GM12891 (cell line): ENCODE measurements at regions not wholly inside any gene's neighbourhood (a gene's known extent, or its start where the extent isn't known, plus 50 kb on each side); places are given as distances from the start of the nearest gene placed in this dataset.

Source experiments
- POLR2A ChIP-seq: IDR thresholded peaks from 2 replicates; pipeline ENCODE4 v1.6.1; 2011; ENCODE audit warnings: low read depth, low read length, control low read depth
- POLR2AphosphoS5 ChIP-seq: IDR thresholded peaks from 2 replicates; pipeline ENCODE4 v1.6.1; 2011; ENCODE audit warnings: low read depth, low read length, control low read depth
- POU2F2 ChIP-seq: IDR thresholded peaks from 2 replicates; pipeline ENCODE4 v1.6.1; 2011; ENCODE audit warnings: low read depth, mild to moderate bottlenecking, control low read depth, low read length, moderate library complexity
- SPI1 ChIP-seq: IDR thresholded peaks from 2 replicates; pipeline ENCODE4 v1.6.1; 2011; ENCODE audit warnings: low read depth, low read length, control low read depth
- TAF1 ChIP-seq: IDR thresholded peaks from 2 replicates; pipeline ENCODE4 v1.6.1; 2011; ENCODE audit warnings: low read depth, low read length, control low read depth

DNA sequence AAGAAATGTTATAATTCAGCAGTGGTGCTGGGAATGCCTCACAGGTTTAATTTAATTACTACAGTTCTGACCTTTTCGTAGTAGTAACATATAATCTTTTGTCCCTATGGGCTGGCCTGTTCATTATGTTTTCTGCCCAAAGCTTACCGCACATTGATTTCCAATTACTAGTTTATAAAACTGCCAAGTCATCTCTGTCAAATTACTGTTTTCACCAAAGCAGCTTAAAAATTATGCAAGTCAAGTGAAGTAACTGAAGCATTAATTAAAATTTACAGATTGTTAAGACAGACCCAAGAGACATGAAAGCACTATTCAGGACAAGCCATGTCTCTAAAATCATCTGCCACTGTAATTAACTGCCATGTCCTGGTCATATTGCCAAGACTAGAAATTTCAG is 93.9 kb upstream of the FTMT start:
- TF ChIP-seq POLR2AphosphoS5 (no peak), POLR2A (no peak), SPI1 (no peak), TAF1 (no peak), POU2F2 (no peak)
